Muscle of leg (tissue), 3 donors: ENCODE measurements at regions not wholly inside any gene's neighbourhood (a gene's known extent, or its start where the extent isn't known, plus 50 kb on each side); places are given as distances from the start of the nearest gene placed in this dataset.

Experiments
- DNase-seq: peaks from one replicate; pipeline ENCODE4 v3.0.0; 2013
- H3K27ac ChIP-seq: one replicate; pipeline ENCODE4 v1.5.1; 2013; ENCODE audit warnings: mild to moderate bottlenecking, low read length, control low read depth
- H3K27me3 ChIP-seq: one replicate; pipeline ENCODE4 v1.6.1; 2013; ENCODE audit warnings: low read length; ENCODE audit not compliant: control insufficient read depth, insufficient read depth
- H3K36me3 ChIP-seq: one replicate; pipeline ENCODE4 v1.6.1; 2013; ENCODE audit warnings: low read length; ENCODE audit not compliant: control insufficient read depth, insufficient read depth
- H3K4me1 ChIP-seq: one replicate; pipeline ENCODE4 v1.6.1; 2013; ENCODE audit warnings: low read length; ENCODE audit not compliant: control insufficient read depth, insufficient read depth
- H3K4me3 ChIP-seq: one replicate; pipeline ENCODE4 v1.5.1; 2013; ENCODE audit warnings: low read length, control low read depth
- H3K9me3 ChIP-seq: replicated peaks from 2 replicates; pipeline ENCODE4 v1.6.1; 2013; ENCODE audit warnings: low read depth, low read length; ENCODE audit not compliant: control insufficient read depth
- WGBS: methylation state at CpG from one replicate; pipeline ENCODE4 v1.1.5; 2013; ENCODE audit warnings: missing lambda C conversion rate; ENCODE audit not compliant: insufficient coverage; 5-methylcytosine and 5-hydroxymethylcytosine counted together

- 55% methylated on average over 5 of the region's 7 CpGs for WGBS
- DNase-seq: no peak
Measured at GRCh38 chrX:68588602-68589371, 58.7 kb upstream of the STARD8 start.

GRCh38 chrX:68589372-68589753, 58.1 kb upstream of the STARD8 start:
- Histone ChIP-seq H3K4me3 (no peak overlapping the region), H3K36me3 (no peaks in the 10 kb centered on the region), H3K4me1 (no peaks in the 10 kb centered on the region), H3K9me3 (no peaks in the 10 kb centered on the region), H3K27me3 (peaks cover 4% of the 10 kb centered on the region), H3K27ac (no peak overlapping the region)
- DNase-seq: no peak

More at GRCh38 chrX:68588602-68589371, 58.7 kb upstream of the STARD8 start:
- no peaks in the 10 kb centered on the region for H3K4me1 ChIP-seq
- no peaks in the 10 kb centered on the region for H3K36me3 ChIP-seq
- H3K27ac ChIP-seq: no peak overlapping the region
- H3K4me3 ChIP-seq: no peak overlapping the region
- no peaks in the 10 kb centered on the region for H3K9me3 ChIP-seq
- H3K27me3 ChIP-seq: peaks cover 4% of the 10 kb centered on the region

GRCh38 chrX:68594769-68595168, 52.7 kb upstream of the STARD8 start:
- no CpG with 5 or more reads among the region's 4 CpGs for WGBS

GRCh38 chrX:68596871-68597270, 50.6 kb upstream of the STARD8 start:
- H3K9me3 ChIP-seq: peaks cover 5% of the 10 kb centered on the region
- no peak overlapping the region for H3K4me3 ChIP-seq
- no peak overlapping the region for H3K27ac ChIP-seq
- no peaks in the 10 kb centered on the region for H3K4me1 ChIP-seq
- 93% methylated on average over 2 of the region's 3 CpGs for WGBS
- H3K27me3 ChIP-seq: no peaks in the 10 kb centered on the region
- DNase-seq: peak; percentile 2
- H3K36me3 ChIP-seq: no peaks in the 10 kb centered on the region

More at GRCh38 chrX:68594769-68595168, 52.7 kb upstream of the STARD8 start:
- Histone ChIP-seq H3K36me3 (no peaks in the 10 kb centered on the region), H3K27me3 (no peaks in the 10 kb centered on the region), H3K27ac (no peak overlapping the region), H3K9me3 (peaks cover 5% of the 10 kb centered on the region), H3K4me1 (no peaks in the 10 kb centered on the region), H3K4me3 (no peak overlapping the region)
- no peak for DNase-seq
